ENCODE measurements at regions not wholly inside any gene's neighbourhood (a gene's known extent, or its start where the extent isn't known, plus 50 kb on each side); places are given as distances from the start of the nearest gene placed in this dataset.
"Not testable (repeated sequence)": the region's sequence is repeated elsewhere in the genome, so short reads cannot be mapped to it uniquely, and the experiment has no call there.

DNA sequence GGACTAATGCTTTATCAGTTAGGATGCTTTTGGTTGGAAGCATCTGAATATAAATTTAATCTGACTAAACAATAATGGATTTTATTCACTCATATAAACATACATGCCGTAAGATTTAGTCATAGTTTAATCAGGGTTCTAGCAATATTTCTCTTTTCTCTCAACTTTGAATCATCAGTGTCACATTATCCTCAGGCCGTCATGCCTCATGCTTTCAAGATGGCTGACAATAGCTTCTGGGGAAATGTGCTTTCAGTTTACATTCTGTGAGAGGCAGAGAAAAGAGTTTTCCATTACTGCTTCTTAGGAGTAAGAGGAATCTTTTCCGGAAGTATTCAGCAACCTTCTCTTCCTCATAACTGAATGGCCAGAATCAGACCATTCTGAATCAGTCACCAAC lies 162.2 kb downstream of the GJA1 start:
- Histone ChIP-seq H3K4me2 (ENCODE audit: low read depth, low read length, poor library complexity, severe bottlenecking) (no peak overlapping the region), H4K20me1 (ENCODE audit: insufficient read depth, low read length, poor library complexity, severe bottlenecking) (no peaks in the 10 kb centered on the region), H3F3A (ENCODE audit: low read depth) (no peaks in the 10 kb centered on the region), H3K9ac (ENCODE audit: low read depth, low read length, poor library complexity, severe bottlenecking) (no peak overlapping the region), H3K4me1 (ENCODE audit: insufficient read depth, low read length, poor library complexity, severe bottlenecking) (no peaks in the 10 kb centered on the region), H3K4me3 (ENCODE audit: low read length, poor library complexity, severe bottlenecking) (no peak overlapping the region), H3K27me3 (ENCODE audit: insufficient read depth, low read length, poor library complexity, severe bottlenecking) (no peaks in the 10 kb centered on the region), H3K9me2 (replicated peaks; ENCODE audit: low read depth, low read length) (no peaks in the 10 kb centered on the region), H3K36me3 (ENCODE audit: insufficient read depth, low read length) (no peaks in the 10 kb centered on the region), H3K9me3 (ENCODE audit: insufficient read depth, low read depth, low read length) (no peaks in the 10 kb centered on the region), H2AFZ (ENCODE audit: low read length) (0 out of 2 replicates have a peak overlapping the region, but pooled peaks have one; percentile 50), H3K79me2 (ENCODE audit: insufficient read depth, low read length) (no peaks in the 10 kb centered on the region)
- TF ChIP-seq, protein P1, sequence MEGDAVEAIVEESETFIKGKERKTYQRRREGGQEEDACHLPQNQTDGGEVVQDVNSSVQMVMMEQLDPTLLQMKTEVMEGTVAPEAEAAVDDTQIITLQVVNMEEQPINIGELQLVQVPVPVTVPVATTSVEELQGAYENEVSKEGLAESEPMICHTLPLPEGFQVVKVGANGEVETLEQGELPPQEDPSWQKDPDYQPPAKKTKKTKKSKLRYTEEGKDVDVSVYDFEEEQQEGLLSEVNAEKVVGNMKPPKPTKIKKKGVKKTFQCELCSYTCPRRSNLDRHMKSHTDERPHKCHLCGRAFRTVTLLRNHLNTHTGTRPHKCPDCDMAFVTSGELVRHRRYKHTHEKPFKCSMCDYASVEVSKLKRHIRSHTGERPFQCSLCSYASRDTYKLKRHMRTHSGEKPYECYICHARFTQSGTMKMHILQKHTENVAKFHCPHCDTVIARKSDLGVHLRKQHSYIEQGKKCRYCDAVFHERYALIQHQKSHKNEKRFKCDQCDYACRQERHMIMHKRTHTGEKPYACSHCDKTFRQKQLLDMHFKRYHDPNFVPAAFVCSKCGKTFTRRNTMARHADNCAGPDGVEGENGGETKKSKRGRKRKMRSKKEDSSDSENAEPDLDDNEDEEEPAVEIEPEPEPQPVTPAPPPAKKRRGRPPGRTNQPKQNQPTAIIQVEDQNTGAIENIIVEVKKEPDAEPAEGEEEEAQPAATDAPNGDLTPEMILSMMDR (conservative IDR thresholded peaks at IDR 0.05; ENCODE audit: low read length), result no peak
- no peak for TF ChIP-seq EZH2phosphoT487 (IDR thresholded peaks at IDR 0.05; ENCODE audit: borderline replicate concordance)

DNA sequence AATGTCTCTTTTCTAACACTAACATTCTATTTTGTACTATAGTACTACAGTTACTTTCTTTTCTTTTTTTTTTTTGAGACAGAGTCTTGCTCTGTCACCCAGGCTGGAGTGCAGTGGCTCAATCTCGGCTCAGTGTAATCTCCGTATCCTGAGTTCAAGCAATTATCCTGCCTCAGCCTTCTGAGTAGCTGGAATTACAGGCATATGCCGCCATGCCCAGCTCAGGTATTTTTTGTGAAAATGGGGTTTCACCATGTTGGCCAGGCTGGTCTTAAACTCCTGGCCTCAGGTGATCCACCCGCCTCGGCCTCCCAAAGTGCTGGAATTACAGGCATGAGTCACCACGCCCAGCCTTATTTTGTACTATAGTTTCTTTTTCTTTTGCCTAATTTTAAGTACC lies 163.9 kb downstream of the GJA1 start:
- H3K9me2 ChIP-seq (replicated peaks; ENCODE audit: low read depth, low read length); H3K79me2 ChIP-seq (ENCODE audit: insufficient read depth, low read length); H4K20me1 ChIP-seq (ENCODE audit: insufficient read depth, low read length, poor library complexity, severe bottlenecking); H3K36me3 ChIP-seq (ENCODE audit: insufficient read depth, low read length); H3K9me3 ChIP-seq (ENCODE audit: insufficient read depth, low read depth, low read length); H3K9ac ChIP-seq (ENCODE audit: low read depth, low read length, poor library complexity, severe bottlenecking); H3F3A ChIP-seq (ENCODE audit: low read depth); H3K27me3 ChIP-seq (ENCODE audit: insufficient read depth, low read length, poor library complexity, severe bottlenecking); H2AFZ ChIP-seq (ENCODE audit: low read length); H3K4me1 ChIP-seq (ENCODE audit: insufficient read depth, low read length, poor library complexity, severe bottlenecking); H3K4me3 ChIP-seq (ENCODE audit: low read length, poor library complexity, severe bottlenecking); H3K4me2 ChIP-seq (ENCODE audit: low read depth, low read length, poor library complexity, severe bottlenecking): not testable (repeated sequence)

GRCh38 chr6:121600389-121601168 lies 165.1 kb downstream of the GJA1 start:
- Histone ChIP-seq H2AFZ (ENCODE audit: low read length) (no peak overlapping the region), H3K4me1 (ENCODE audit: insufficient read depth, low read length, poor library complexity, severe bottlenecking) (no peaks in the 10 kb centered on the region), H3K27me3 (ENCODE audit: insufficient read depth, low read length, poor library complexity, severe bottlenecking) (no peaks in the 10 kb centered on the region), H3K36me3 (ENCODE audit: insufficient read depth, low read length) (no peaks in the 10 kb centered on the region), H3K9me3 (ENCODE audit: insufficient read depth, low read depth, low read length) (no peaks in the 10 kb centered on the region), H4K20me1 (ENCODE audit: insufficient read depth, low read length, poor library complexity, severe bottlenecking) (no peaks in the 10 kb centered on the region), H3K4me2 (ENCODE audit: low read depth, low read length, poor library complexity, severe bottlenecking) (no peak overlapping the region), H3K4me3 (ENCODE audit: low read length, poor library complexity, severe bottlenecking) (no peak overlapping the region), H3K9ac (ENCODE audit: low read depth, low read length, poor library complexity, severe bottlenecking) (no peak overlapping the region), H3K79me2 (ENCODE audit: insufficient read depth, low read length) (no peaks in the 10 kb centered on the region), H3K9me2 (replicated peaks; ENCODE audit: low read depth, low read length) (no peaks in the 10 kb centered on the region), H3F3A (ENCODE audit: low read depth) (no peaks in the 10 kb centered on the region)
- no peak for TF ChIP-seq EZH2phosphoT487 (IDR thresholded peaks at IDR 0.05; ENCODE audit: borderline replicate concordance)
- TF ChIP-seq, protein P1 (conservative IDR thresholded peaks at IDR 0.05; ENCODE audit: low read length), result no peak

- Histone ChIP-seq H4K20me1 (ENCODE audit: insufficient read depth, low read length, poor library complexity, severe bottlenecking) (no peaks in the 10 kb centered on the region), H3K9me2 (replicated peaks; ENCODE audit: low read depth, low read length) (no peaks in the 10 kb centered on the region), H2AFZ (ENCODE audit: low read length) (no peak overlapping the region), H3K27me3 (ENCODE audit: insufficient read depth, low read length, poor library complexity, severe bottlenecking) (no peaks in the 10 kb centered on the region), H3F3A (ENCODE audit: low read depth) (no peaks in the 10 kb centered on the region), H3K36me3 (ENCODE audit: insufficient read depth, low read length) (no peaks in the 10 kb centered on the region), H3K9ac (ENCODE audit: low read depth, low read length, poor library complexity, severe bottlenecking) (no peak overlapping the region), H3K4me3 (ENCODE audit: low read length, poor library complexity, severe bottlenecking) (no peak overlapping the region), H3K4me1 (ENCODE audit: insufficient read depth, low read length, poor library complexity, severe bottlenecking) (no peaks in the 10 kb centered on the region), H3K9me3 (ENCODE audit: insufficient read depth, low read depth, low read length) (no peaks in the 10 kb centered on the region), H3K79me2 (ENCODE audit: insufficient read depth, low read length) (no peaks in the 10 kb centered on the region), H3K4me2 (ENCODE audit: low read depth, low read length, poor library complexity, severe bottlenecking) (no peak overlapping the region)
- TF ChIP-seq EZH2phosphoT487 (IDR thresholded peaks at IDR 0.05; ENCODE audit: borderline replicate concordance), result no peak
- TF ChIP-seq, protein P1 (conservative IDR thresholded peaks at IDR 0.05; ENCODE audit: low read length), result no peak
Measured at GRCh38 chr6:121603486-121603885, 168.0 kb downstream of the GJA1 start.

All from Loucy (cell line).